Head of caudate nucleus (tissue), 42 donors: ENCODE measurements at regions not wholly inside any gene's neighbourhood (a gene's known extent, or its start where the extent isn't known, plus 50 kb on each side); places are given as distances from the start of the nearest gene placed in this dataset.

Experiments
- DNase-seq, 42 donors: peaks; one replicate each; pipeline versions ENCODE4 v3.0.0 to v3.0.0-alpha.2; 2020 to 2021; ENCODE audit warnings: mixed read lengths in 7 of 42
- intact Hi-C: fragments of 100-400 bp; cut with DNase I; formaldehyde crosslinking; loops from one replicate; pipeline ENCODE4 v1.15.0; 2022

- DNase-seq = no peak
- intact Hi-C loops = no loop called here
These were observed 277.8 kb upstream of the GYPC start for GRCh38 chr2:126378176-126378575.

- DNase-seq = peak in 30 of 42 donors; percentile 8 to 71 (median 32)
- intact Hi-C loops = no loop called here
These were observed 274.9 kb upstream of the GYPC start for GRCh38 chr2:126381091-126381490.

DNA sequence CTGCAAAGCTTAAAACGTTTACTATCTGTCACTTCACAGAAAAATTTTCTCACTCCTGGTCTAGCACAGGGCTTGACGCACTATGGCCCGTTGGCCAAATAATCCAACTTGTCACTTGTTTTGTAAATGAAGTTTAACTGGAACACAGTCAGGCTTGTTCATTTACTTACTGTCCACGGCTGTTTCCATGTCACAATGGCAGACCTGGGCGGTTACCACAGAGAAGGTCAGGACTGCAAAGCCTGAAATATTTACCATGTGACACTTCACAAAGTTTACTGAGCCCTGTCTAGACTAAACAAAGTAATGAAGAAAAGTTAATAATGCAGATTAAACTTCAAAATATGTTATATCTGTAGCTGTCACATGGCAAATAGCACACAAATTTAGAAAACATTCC lies 273.0 kb upstream of the GYPC start:
- no peak for DNase-seq
- intact Hi-C loops = no loop called here

GRCh38 chr2:126383800-126384199 lies 272.2 kb upstream of the GYPC start:
- intact Hi-C loops = no loop called here
- DNase-seq = no peak

DNA sequence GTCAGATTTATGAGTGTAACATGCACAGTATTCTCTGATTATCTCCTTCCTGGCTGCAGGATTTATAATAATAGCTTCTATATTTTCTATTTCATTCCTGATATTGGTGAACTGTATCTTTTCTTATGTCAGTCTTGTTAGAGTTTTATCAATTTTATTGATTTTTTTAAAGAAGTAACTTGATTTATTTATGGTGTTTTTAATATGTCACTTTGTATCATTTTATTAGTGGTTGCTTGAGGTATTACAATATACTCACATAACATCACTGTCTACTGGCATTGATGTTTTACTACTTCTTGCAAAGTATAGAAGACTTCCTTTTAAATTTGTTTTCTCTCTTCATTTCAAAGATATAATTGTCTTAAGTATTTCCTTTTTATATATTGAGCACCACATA lies 270.5 kb upstream of the GYPC start:
- DNase-seq = no peak

GRCh38 chr2:126385983-126386382 lies 270.0 kb upstream of the GYPC start:
- DNase-seq = no peak
- intact Hi-C loops = no loop called here

More for the DNA sequence above, 270.5 kb upstream of the GYPC start:
- intact Hi-C loops = no loop called here

DNA sequence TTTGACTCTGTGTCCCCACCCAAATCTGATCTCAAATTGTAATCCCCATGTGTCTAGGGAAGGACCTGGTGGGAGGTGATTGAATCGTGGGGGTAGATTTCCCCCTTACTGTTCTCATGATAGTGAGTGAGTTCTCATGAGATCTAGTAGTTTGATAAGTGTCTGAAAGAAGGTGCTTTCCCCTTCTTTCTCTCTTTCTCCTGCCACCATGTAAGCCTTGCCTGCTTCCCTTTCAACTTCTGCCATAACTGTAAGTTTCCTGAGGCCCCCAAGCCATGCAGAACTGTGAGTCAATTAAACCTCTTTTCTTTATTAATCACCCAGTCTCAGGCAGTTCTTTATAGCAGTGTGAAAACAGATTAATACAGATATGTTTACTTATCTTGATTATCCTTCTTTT lies 266.5 kb upstream of the GYPC start:
- intact Hi-C loops = no loop called here
- no peak for DNase-seq

- intact Hi-C loops = no loop called here
- no peak for DNase-seq
These were observed 263.1 kb upstream of the GYPC start for GRCh38 chr2:126392889-126393288.

GRCh38 chr2:126399001-126399400 lies 257.0 kb upstream of the GYPC start:
- DNase-seq = no peak
- intact Hi-C loops = no loop called here

DNA sequence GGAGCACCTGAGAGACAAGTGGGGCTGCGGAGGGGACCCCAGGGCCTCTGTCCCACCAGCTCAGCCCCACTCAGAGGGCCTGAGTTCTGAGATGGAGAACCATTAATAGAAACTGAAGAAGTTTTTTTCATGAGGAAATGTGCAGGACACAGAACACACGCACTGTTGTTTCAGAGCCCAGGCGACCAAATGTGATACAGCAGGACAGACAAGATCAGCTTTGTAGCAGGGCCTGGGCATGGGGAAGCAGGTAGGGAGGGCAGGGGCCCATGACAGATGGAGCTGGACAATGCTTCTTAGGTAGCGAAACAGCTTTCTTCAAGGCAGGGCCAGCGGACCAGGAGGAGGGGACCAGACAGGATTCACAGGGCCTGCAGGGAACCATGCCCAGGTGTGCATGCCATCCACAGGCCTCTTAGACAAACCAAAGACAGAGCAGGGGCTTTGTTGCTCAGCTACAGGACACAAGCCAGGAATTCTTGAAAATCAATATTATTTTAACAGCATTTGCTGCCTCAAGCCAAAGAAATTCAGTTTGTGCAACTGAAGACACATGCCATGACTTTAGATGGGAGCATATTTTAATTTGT lies 252.8 kb upstream of the GYPC start:
- intact Hi-C loops = no loop called here
- no peak for DNase-seq

DNA sequence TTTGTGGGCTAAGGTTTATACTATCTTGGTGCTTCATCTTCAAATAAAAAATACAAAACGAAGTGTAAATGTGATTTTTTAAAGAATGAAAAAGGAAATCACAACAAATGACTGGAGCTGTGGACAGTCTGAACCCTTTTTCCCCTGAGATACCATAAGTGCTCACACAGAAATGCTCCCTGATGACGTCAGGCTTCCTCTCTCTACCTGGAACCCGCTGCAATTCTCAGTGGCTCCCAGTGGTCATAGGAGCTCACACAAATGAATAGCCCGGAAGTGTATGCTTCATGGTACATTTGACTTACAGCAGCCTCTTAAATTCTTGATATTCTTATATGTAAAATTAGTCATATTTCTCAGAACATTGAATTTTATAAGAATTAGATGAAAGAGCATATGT lies 249.7 kb upstream of the GYPC start:
- intact Hi-C loops = no loop called here
- DNase-seq = no peak

- intact Hi-C loops = no loop called here
- DNase-seq = no peak
These were observed 247.3 kb upstream of the GYPC start for GRCh38 chr2:126408671-126409070.

DNA sequence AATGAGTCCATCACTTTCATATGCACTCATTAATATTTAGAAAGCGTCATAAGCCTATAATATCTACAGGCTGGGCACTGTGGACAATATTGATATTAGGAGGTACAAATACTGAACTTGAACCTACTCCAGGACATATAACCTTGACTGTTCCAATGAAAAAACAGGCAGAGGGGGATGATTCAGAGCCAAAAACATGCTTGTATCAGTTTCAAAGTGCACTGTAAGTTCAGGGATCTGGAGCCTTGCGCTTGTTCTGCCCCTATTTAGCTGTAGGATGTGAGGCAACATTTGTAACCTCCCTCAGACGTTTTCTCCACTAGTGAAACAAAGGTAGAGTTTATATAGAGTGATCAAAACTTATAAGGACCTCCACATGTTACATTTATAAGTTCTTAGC lies 246.1 kb upstream of the GYPC start:
- DNase-seq = no peak
- intact Hi-C loops = no loop called here

DNA sequence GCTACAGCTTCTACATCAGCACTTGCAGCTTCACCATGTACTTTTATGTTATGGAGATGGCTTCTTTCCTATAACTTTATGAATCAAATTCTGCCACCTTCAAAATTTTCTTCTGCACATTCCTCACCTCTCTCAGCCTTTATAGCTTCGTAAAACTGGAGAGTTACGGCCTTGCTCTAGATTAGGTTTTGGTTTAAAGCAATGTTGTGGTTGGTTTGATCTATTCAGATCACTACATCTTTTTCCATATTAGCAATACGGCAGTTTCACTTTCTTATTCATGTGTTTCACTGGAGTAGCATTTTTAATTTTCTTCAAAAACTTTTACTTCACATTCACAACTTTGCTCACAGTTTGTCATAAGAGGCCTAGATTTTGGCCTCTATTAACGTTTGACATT lies 242.9 kb upstream of the GYPC start:
- DNase-seq = no peak
- intact Hi-C loops = no loop called here

GRCh38 chr2:126419403-126419802 lies 236.6 kb upstream of the GYPC start:
- intact Hi-C loops = no loop called here
- no peak for DNase-seq

GRCh38 chr2:126425943-126426342 lies 230.0 kb upstream of the GYPC start:
- DNase-seq = no peak
- intact Hi-C loops = no loop called here

DNA sequence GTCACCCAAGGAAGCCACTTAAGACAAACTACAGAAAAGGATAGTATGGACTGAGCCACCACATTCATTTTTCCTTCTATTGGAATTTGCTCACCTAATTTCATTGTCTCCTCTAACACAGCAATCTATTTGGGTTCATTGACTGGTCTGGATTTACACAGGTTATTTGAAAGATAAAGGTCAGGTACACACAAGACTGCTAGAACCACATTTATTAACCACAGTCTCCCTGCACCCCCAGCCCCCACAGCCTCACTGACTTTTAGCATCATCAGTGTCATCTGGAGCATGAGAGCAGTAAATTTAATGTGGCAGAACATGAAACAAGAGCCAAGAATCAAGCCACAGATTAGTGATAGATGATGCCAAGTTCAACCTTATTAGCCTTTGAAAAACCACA lies 226.9 kb upstream of the GYPC start:
- intact Hi-C loops = no loop called here

DNA sequence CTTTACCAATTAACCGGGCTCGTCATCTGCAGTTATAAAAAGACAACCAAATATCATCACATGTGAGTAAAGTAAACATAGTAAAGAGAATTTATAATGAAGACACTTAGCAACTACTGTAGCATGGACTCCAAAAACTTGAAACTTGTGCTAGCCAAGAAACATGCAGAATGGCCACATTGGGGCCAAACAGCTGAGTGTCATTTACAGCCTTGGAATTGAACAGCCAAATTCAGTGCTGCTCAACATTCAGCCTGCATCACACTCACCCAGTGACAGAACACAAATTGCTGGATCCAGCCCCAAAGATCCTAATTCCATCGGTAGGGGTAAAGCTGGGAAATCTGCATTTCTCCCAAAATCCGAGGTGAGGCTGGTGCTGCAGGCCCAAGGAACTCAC lies 224.8 kb upstream of the GYPC start:
- DNase-seq = no peak
- intact Hi-C loops = no loop called here

More for the DNA sequence above, 226.9 kb upstream of the GYPC start:
- DNase-seq = no peak

DNA sequence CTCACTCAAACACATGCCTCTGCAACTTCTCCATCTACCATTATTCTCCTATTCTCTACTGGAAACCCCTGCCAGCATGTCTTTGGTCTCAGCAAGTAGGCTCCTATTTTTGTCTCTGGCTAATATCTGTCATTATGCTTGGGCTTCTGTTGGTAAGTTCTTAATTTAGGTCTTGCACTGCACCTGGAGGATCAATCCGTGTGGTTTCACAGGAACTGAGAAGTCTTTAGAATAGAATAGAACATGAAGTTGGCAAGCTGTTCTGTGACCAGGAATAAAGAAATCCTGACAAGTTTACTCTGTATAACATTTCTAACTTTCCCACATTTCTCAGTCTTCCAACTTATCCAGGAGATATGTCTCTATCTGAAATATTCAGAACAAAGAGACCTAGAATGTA lies 219.5 kb upstream of the GYPC start:
- intact Hi-C loops = no loop called here
- DNase-seq = no peak

GRCh38 chr2:126437016-126437415 lies 218.9 kb upstream of the GYPC start:
- DNase-seq = peak in 5 of 42 donors; percentile 8 to 62 (median 34)

GRCh38 chr2:126444512-126444911 lies 211.4 kb upstream of the GYPC start:
- peak in 7 of 42 donors; percentile 5 to 51 (median 16) for DNase-seq
- intact Hi-C loops = no loop called here

More at GRCh38 chr2:126437016-126437415, 218.9 kb upstream of the GYPC start:
- intact Hi-C loops = no loop called here
